ENCODE measurements at regions not wholly inside any gene's neighbourhood (a gene's known extent, or its start where the extent isn't known, plus 50 kb on each side); places are given as distances from the start of the nearest gene placed in this dataset.
A peak's percentile ranks its signal among the peaks of the same experiment; 100 is the strongest.

DNA sequence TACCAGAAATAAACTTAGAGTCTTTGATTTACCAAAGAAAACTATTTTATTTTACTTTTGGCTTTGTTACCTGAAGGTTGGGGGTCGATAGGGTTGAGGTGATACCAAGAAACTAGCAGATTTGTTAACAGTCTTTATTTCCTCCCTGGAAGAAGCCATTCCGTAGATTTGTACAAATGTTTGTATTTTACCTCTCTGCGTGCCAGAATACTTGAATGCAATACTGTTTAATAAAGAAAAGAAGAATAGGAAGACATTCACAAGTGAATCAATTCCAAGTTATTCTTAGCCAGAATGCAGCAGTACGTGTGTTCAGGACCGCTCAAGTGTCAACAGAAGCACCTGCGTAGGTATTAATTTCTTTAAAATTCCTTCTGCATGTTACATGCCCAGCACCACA, 260.3 kb upstream of the TENM3 start:
- ATAC-seq (no peak), FAIRE-seq (no peak)
- in situ Hi-C loops (cut with MboI): no loop called here

DNA sequence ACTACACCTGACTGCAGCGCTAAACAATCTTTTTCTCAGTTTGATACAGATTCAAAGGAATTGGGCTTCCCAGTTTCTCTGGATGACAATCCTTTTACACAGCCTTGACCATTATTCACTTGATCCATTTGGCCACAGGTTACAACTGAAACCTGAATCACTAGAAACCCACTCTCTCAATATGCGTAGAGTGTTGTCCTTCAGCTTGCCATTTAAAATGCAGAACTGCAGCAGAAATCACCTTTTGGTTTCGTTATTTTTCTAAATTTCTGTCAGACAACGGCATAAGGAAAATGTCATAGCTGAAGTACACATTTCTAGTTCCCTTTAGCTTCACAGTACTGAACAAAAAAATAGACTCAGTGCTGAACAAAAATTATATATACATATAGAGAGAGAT, 255.8 kb upstream of the TENM3 start:
- ATAC-seq (no peak; the same call in 1 of the 3 replicates), DNase-seq (ENCODE audit: low read depth, low spot score) (no peak), FAIRE-seq (no peak)
- Histone ChIP-seq H3K27ac (ENCODE audit: control insufficient read depth, insufficient read depth) (no peak overlapping the region), H3K4me3 (no peak overlapping the region), H3K4me2 (ENCODE audit: control insufficient read depth, insufficient read depth) (no peak overlapping the region), H3K9me3 (replicated peaks; ENCODE audit: control insufficient read depth, insufficient read depth, low read length) (no peaks in the 10 kb centered on the region), H3K79me2 (ENCODE audit: control insufficient read depth, insufficient read depth, low read length) (no peaks in the 10 kb centered on the region), H3K9ac (ENCODE audit: control insufficient read depth, insufficient read depth, low read length) (no peak overlapping the region), H4K20me1 (ENCODE audit: control insufficient read depth, insufficient read depth) (no peaks in the 10 kb centered on the region), H3K27me3 (replicated peaks in 1 of 2; ENCODE audit: control insufficient read depth in 2 of 2, insufficient read depth in 2 of 2, low read length in 1 of 2) (no peaks in the 10 kb centered on the region; a peak in 1 of 4 replicates), H3K4me1 (ENCODE audit: control insufficient read depth, insufficient read depth, low read length) (no peaks in the 10 kb centered on the region), H3K36me3 (ENCODE audit: control insufficient read depth in 2 of 2, insufficient read depth in 2 of 2, low read length in 1 of 2) (no peaks in the 10 kb centered on the region), H2AFZ (ENCODE audit: control insufficient read depth, low read depth, low read length) (no peak overlapping the region)
- ChIA-PET SMC1A (ENCODE audit: uncharacterized antibody, unreplicated experiment) (interaction anchor here (0.9 to 1.7 kb wide), 2 partner anchors 26 to 31 kb away, joined by 4 to 6 read pairs; no protein-coding TSS in a partner anchor), RAD21 (ENCODE audit: unreplicated experiment) (no interaction called here), POLR2A (no interaction called here), CTCF (interaction anchor here (1.1 kb wide), 1 partner anchor 11 kb away, joined by 3 read pairs; no protein-coding TSS in a partner anchor)
- 31% methylated on average over 4 of the region's 4 CpGs for WGBS (ENCODE audit: insufficient coverage, insufficient replicate concordance, low lambda C conversion rate, missing lambda C conversion rate)
- in situ Hi-C loops (cut with MboI) (no loop called here), intact Hi-C loops (cut with micrococcal nuclease; ENCODE audit: unreplicated experiment) (no loop called here)
- TF ChIP-seq ZNF384 (IDR thresholded peaks at IDR 0.05; ENCODE audit: borderline replicate concordance, low read depth, low read length): no peak
- TF ChIP-seq HDAC2 (IDR thresholded peaks at IDR 0.05): no peak
- TF ChIP-seq SREBF2 (IDR thresholded peaks at IDR 0.05; ENCODE audit: low read length): no peak
- no peak for TF ChIP-seq KLF5 (IDR thresholded peaks at IDR 0.05; ENCODE audit: partially characterized antibody)
- TF ChIP-seq IKZF2 (IDR thresholded peaks at IDR 0.05): no peak
- no peak for TF ChIP-seq BCL11A (IDR thresholded peaks at IDR 0.05; ENCODE audit: low read depth, low read length)
- TF ChIP-seq SPI1 (IDR thresholded peaks at IDR 0.05; ENCODE audit: borderline replicate concordance, insufficient read depth, low read depth, low read length): 0 out of 2 replicates have a peak, but pooled peaks have one; percentile 19
- no TSS peak for BruUV-seq (replicated peaks)

More for the DNA sequence above, 260.3 kb upstream of the TENM3 start:
- no peaks in the 10 kb centered on the region for H3K9me3 ChIP-seq (replicated peaks; ENCODE audit: control insufficient read depth, insufficient read depth, low read length)
- DNase-seq (ENCODE audit: low read depth, low spot score): no peak
- no peaks in the 10 kb centered on the region for H3K4me1 ChIP-seq (ENCODE audit: control insufficient read depth, insufficient read depth, low read length)
- BruUV-seq (replicated peaks): no TSS peak
- ChIA-PET SMC1A (ENCODE audit: uncharacterized antibody, unreplicated experiment) (no interaction called here), POLR2A (no interaction called here), RAD21 (ENCODE audit: unreplicated experiment) (no interaction called here), CTCF (no interaction called here)
- no peaks in the 10 kb centered on the region for H4K20me1 ChIP-seq (ENCODE audit: control insufficient read depth, insufficient read depth)
- no peak overlapping the region for H2AFZ ChIP-seq (ENCODE audit: control insufficient read depth, low read depth, low read length)
- H3K4me3 ChIP-seq: no peak overlapping the region
- H3K4me2 ChIP-seq (ENCODE audit: control insufficient read depth, insufficient read depth): no peak overlapping the region
- no peak overlapping the region for H3K27ac ChIP-seq (ENCODE audit: control insufficient read depth, insufficient read depth)
- H3K27me3 ChIP-seq (replicated peaks in 1 of 2; ENCODE audit: control insufficient read depth in 2 of 2, insufficient read depth in 2 of 2, low read length in 1 of 2): no peaks in the 10 kb centered on the region; a peak in 1 of 4 replicates
- intact Hi-C loops (cut with micrococcal nuclease; ENCODE audit: unreplicated experiment): no loop called here
- H3K79me2 ChIP-seq (ENCODE audit: control insufficient read depth, insufficient read depth, low read length): no peaks in the 10 kb centered on the region
- WGBS (ENCODE audit: insufficient coverage, insufficient replicate concordance, low lambda C conversion rate, missing lambda C conversion rate): 70% methylated on average over 6 of the region's 6 CpGs
- H3K9ac ChIP-seq (ENCODE audit: control insufficient read depth, insufficient read depth, low read length): no peak overlapping the region
- no peaks in the 10 kb centered on the region for H3K36me3 ChIP-seq (ENCODE audit: control insufficient read depth in 2 of 2, insufficient read depth in 2 of 2, low read length in 1 of 2)
- TF ChIP-seq KDM1A (IDR thresholded peaks at IDR 0.05; ENCODE audit: borderline replicate concordance) (no peak), POLR2A (IDR thresholded peaks at IDR 0.05; ENCODE audit: low read depth, low read length) (no peak), KAT2A (conservative IDR thresholded peaks at IDR 0.05; ENCODE audit: control insufficient read depth, low read depth, low read length) (no peak), GABPA (IDR thresholded peaks at IDR 0.05; ENCODE audit: low read depth) (no peak), TBL1XR1 (IDR thresholded peaks at IDR 0.05; ENCODE audit: low read depth, low read length) (no peak), CBX5 (IDR thresholded peaks at IDR 0.05; ENCODE audit: low read depth) (no peak), NFYA (IDR thresholded peaks at IDR 0.05; ENCODE audit: borderline replicate concordance, low read depth, low read length) (no peak), BMI1 (IDR thresholded peaks at IDR 0.05; ENCODE audit: borderline replicate concordance) (no peak), JUNB (IDR thresholded peaks at IDR 0.05) (no peak)

Data from GM12878 (cell line).